GM18502 (cell line): ENCODE measurements at regions not wholly inside any gene's neighbourhood (a gene's known extent, or its start where the extent isn't known, plus 50 kb on each side); places are given as distances from the start of the nearest gene placed in this dataset.
"Not testable (repeated sequence)": the region's sequence is repeated elsewhere in the genome, so short reads cannot be mapped to it uniquely, and the experiment has no call there.

Experiments
- ATAC-seq: cut with Tn5 transposase; IDR thresholded peaks from one replicate; pipeline ENCODE4 v1.9.1; 2021; ENCODE audit warnings: mild to moderate bottlenecking; ENCODE audit not compliant: unreplicated experiment, poor library complexity

DNA sequence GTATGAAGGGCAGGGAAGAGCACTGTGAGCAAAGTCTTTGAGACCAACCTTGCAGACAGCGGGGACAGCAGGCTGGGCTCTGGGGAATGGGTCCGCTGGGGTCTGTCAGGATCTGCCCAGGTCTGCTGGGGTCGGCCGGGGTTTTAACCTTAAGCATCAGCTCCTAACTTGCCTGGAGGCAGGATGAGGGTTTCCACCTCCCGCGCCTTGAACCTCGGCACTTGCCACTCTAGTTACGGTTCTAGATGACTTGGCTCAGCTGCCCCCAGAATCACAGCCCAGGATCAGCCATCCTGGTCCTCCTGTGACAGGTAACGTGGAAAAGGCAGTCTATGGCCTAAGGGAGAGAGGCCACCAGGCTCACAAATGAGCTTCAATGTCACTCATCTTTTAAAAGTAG, 50.4 kb upstream of the CACUL1 start:
- no peak for ATAC-seq

DNA sequence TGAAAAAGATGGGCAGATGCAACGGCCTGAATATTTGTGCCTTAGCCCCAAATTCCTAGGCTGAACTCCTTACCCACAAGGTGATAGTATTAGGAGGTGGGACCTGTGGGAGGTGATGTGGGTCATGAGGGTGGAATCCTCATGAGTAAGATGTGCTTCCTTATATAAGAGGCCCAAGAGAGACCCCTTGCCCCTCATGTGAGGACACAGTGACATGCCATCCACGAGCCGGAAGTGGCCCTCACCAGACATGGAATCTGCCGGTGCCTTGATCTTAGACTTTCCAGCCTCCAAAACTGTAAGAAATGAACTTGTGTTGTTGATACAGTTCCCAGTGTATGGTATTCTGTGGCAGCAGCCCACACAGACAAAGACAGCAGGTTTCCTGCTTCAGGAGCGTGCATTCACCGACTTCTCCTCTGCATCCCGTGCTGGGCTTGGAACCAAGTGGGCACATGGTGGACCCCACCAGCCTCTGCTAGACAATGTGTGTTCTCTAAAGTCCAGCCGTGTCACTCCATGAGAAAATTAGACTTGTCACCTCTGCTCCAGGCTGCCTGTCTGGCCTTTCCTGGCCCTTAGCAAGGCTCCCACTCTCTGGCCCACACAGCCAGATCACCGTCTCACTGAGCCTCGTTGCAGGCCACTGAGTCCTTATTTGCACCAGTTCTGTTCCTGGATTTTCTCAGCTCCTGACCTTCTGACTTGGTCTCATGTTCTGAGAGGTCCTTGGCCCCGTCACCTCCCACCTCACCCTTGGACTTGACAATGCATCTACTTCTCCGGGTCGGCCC, 52.9 kb upstream of the CACUL1 start:
- no peak for ATAC-seq

- no peak for ATAC-seq
These were observed 54.0 kb upstream of the CACUL1 start for GRCh38 chr10:118808601-118809356.

GRCh38 chr10:118809357-118810220, 54.8 kb upstream of the CACUL1 start:
- ATAC-seq: no peak

- ATAC-seq: no peak
These were observed 56.2 kb upstream of the CACUL1 start for GRCh38 chr10:118810796-118811505.

DNA sequence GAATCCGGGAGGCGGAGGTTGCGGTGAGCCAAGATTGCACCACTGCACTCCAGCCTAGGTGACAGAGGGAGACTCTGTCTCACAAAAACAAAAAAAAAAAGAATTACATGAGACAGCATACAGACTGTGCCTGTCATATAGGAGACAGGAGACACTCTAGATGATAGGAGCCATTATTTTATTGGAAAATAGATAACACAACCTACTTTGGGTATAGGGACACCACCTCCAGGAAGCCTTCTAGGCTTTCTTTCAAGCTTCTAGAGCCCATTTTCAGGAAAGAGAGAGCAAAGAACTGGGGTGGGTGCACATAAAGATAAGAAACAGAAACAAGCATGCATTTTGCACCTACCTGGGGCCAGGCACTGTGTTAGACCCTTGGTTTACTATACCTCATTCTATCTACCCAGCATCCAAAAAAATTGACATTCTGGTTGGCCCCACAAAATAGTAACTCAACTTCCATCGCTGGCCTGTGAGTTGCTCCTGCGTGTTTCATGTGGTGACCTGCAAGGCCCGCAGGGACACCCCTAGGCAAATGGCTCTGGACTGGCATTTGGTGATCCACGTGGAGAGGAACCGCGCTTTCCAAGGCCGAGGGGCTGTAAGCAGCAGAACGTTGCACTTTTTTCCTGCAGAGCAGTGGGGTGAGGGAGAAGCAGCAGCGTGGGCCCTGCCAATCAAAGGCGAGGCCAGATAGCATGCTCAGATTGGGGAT, 57.1 kb upstream of the CACUL1 start:
- ATAC-seq: no peak

DNA sequence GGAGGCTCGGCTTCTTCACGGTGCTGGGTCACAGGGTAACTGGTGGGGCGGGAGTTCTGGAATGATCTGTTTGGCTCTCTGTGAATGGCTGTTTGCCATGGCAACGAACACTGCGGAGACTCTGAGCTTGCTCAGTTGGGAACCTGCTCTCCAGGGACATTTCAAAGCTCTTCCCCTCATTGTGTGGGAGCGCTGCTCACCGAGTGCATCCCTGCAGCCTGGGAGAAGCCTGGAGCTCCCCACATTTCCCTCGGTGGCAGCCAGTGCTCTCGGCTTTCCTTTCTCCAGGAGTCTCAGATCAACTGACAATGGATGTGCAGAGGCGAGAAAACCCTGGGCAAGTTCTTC, 57.6 kb upstream of the CACUL1 start:
- ATAC-seq: no peak

GRCh38 chr10:118813001-118813400, 58.2 kb upstream of the CACUL1 start:
- ATAC-seq: not testable (repeated sequence)

DNA sequence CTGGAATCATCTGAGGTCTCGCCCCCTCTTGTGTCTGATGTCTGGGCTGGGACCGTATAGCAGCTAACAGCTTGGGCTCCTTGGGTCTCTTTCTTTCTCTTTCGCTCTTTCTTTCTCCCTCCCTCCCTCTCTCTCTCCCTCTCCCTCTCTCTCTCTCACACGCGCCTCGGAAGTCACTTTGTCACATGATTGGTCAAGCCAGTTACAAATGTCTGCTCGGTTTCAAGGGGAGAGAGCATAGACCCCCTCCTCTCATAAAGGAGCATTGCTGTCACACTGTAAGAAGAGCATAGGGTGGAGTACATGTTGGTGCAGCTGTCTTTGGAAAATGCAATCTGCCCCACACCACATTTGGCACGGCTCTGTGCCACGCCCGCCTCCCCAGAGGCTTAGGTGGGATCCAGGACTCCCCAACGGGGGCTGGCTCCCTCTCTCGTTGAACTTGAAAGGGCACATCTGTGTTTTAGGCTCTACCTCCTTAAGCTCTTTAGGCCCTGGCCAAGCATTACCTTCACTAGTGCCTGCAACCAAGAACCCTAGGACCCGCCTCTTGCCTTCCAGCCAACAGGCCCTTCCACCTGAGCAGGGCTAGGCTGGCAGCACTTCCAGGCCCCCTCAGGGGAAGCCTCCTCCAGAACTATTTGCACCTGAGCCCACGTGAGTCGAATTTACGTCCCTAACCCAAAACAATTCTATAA, 61.9 kb upstream of the CACUL1 start:
- ATAC-seq: no peak

DNA sequence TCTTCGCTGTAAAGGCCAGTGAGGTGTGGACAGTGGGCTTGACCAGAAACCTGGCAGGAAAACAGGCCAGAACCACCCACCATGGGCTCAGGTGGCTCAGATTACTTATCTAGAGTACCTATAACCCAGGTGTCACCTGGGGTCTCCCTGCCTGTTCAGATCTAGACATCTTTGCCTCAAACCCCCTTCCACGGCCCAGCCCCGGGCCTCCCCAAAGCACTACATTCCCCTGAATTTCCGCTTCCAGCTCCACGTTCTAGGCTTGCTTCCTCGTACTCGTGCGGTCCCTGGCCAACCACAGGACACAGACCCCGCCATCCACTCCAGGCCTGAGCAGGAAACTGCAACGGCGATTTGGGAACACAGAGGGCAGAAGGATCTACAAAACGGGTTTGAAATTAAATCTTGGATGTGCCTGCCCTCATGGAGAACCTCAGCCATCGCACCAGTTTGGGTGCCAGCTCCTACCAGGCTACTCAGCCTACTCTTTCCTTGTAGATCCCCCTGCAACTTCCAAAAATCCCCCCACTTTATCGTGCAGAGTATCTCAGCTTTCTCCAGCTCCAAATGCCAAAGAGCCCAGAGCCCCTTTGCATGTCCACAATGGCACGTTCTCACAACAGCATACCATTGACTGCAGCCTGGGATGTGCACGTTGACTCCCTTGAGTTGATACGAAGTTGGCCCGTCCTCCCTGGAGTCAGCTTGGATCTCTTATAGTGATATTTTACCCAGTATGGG, 62.7 kb upstream of the CACUL1 start:
- ATAC-seq: no peak

GRCh38 chr10:118818621-118819221, 64.0 kb upstream of the CACUL1 start:
- ATAC-seq: no peak

GRCh38 chr10:118820326-118821116, 65.8 kb upstream of the CACUL1 start:
- ATAC-seq: no peak

- no peak for ATAC-seq
These were observed 68.6 kb upstream of the CACUL1 start for GRCh38 chr10:118823256-118823907.

GRCh38 chr10:118827053-118827452, 72.3 kb upstream of the CACUL1 start:
- no peak for ATAC-seq

DNA sequence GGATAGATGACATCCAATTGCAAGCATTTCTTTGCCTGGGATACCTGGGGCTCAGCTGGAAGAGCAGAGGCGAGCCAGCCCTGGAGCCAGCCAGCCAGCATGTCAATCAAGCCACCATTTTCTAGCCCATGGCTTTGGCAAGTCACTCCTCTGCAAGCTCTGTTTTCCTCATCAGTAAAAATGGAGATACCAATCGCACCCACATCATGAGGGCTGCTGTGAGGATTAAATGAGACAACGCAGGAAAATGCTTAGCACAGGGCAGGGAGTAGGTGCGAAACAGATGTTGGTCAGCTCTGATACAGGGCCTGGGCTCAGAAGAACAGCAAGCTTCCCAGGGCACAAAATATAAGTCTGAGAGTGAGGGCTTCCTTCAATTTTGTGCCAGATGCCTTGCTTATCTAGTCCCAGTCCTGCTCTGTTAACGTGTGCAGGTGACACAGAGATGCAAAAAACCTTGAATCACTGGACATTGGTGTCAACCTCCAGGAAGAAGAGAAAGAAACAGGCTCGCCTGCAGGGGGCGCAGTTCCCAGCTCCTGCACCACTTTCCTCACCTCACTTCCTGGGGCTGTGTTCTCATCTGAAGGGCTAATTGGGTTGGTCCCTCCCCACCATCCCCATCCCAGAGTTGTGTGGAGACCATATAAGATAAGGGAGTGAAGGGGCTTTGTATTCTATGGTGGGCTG, 72.8 kb upstream of the CACUL1 start:
- no peak for ATAC-seq

GRCh38 chr10:118832241-118832651, 77.5 kb upstream of the CACUL1 start:
- no peak for ATAC-seq
